Stimulated activated CD4-positive, alpha-beta T cell treated with anti-CD3 and anti-CD28 coated beads, Interleukin-4, amount 100 ng/mL, for 1 hour (primary cell): ENCODE measurements at regions not wholly inside any gene's neighbourhood (a gene's known extent, or its start where the extent isn't known, plus 50 kb on each side); places are given as distances from the start of the nearest gene placed in this dataset.
"Not testable (repeated sequence)": the region's sequence is repeated elsewhere in the genome, so short reads cannot be mapped to it uniquely, and the experiment has no call there.

Source experiments
- DNase-seq: peaks from one replicate; pipeline ENCODE4 v3.0.0-alpha.2; 2020

DNA sequence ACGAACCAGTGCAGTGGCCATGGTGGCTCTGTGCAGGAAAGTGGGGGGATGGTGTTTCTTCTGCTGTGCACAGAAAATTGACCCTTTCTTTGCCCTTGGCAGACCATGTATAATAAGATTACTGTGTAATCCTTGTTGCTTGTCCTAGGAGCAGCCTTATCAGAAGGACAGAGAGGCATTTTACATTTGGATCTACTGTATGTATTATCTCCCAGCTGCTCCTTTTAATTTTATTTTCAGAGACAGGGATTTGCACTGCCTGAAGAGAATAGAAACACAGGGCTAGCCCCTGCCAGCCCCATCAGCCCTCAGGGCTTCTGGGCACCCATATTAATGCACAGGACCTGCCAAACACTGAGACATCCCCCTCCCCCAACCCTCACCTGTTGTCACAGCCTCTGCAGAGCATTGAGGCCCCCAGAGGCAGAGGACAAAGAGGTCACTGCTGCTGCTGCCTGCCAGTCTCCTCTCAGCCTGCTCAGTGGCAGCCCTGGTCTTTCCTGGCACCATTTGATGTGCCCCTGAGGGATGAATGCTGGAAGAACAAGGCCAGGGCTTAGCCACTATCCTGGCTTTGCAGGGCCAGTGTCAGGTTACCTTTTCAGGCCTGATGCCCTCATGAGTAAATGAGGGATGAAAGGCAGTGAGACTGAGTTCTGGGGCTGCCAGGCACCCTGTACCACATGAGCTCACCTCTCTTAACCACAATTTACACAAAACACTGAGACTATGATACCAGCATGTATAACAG, 533.4 kb downstream of the NTRK3 start:
- no peak for DNase-seq

DNA sequence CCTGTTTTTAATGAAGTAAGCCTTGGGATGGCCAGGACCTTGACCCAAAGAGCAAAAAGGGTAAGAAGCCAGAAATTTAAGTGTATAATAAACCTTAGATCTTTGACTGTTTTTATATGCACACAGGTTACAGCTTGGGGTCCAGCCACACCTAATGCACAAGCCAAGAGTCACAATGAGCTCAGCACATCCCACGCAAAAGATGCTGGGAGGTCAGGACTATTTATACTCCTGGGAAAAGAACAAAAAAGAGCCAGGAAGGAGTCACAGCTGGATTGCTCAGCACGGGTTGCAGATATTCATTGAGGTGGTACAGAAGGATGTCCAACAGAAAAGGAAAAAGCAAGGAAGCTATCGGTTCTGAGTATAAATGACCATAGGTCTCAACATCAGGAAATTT, 536.3 kb downstream of the NTRK3 start:
- no peak for DNase-seq

GRCh38 chr15:87716422-87716821, 540.1 kb downstream of the NTRK3 start:
- no peak for DNase-seq

- no peak for DNase-seq
Observed at GRCh38 chr15:87715252-87715651, 541.3 kb downstream of the NTRK3 start.

DNA sequence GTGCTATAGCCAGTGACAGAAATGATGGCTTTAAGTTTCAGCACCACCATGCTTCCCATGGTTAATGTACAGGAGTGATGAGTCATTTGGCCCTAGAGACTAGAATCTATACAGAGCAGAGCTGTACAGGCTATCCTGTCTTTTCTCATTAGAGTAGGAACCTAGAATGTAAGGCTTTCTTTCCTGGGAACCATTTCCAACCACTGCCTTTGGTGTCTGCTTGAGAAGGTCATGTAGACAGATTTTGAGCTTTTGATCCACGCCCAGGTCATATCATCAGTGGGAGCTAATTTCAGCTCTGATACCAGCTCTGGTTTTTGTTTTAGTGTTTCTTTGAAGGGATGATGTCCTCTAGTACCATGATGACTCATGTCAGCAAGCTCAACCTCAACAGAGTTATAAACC, 543.1 kb downstream of the NTRK3 start:
- DNase-seq, result no peak

DNA sequence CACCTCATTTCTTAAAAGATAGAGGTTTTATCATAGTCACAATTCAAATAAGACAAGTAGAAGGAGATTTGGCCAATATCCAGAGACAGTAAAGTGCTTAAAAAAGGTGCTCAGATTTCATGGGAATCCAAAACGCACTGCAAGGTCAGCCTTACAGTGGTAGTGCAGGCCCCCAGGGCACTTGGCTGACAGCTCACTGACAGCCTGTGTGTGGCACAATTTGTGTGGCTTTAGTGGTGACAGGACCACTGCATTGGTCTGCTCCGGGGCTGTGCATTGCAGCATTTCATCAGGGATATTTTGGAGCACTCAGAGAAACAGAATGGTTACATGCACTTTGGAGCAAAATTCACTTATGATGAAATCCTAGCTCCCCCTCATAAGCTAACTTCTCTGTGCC, 544.3 kb downstream of the NTRK3 start:
- DNase-seq, result no peak

- DNase-seq, result no peak
Observed at GRCh38 chr15:87711026-87711425, 545.5 kb downstream of the NTRK3 start.

- DNase-seq, result no peak
Observed at GRCh38 chr15:87710406-87710805, 546.1 kb downstream of the NTRK3 start.

DNA sequence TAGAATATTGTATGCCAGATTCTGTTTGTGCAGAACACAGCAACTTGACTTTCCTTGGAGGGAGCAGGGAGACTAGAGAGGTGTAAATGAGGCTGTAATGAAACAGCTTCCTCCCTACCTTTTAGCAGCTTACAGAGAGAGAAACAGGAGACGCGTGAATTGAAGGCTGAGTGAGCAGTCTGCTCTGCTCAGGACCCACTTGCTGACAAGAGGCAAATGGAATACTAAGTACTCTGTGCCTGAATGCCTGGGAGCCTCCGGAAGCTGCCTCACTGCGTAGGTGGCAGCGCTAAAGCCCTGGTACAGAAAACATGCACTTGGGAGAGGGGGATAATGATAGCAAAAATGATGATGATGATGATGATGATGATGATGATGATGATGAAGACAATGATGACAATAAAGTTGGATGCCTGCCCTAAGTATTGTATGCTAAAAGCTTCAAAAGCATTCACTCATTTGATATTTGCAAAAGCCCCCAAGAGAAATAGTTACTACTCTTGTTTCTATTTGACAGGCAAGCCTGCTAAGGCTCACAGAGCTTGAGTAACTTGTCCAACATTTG, 548.9 kb downstream of the NTRK3 start:
- no peak for DNase-seq

- DNase-seq, result no peak
Observed at GRCh38 chr15:87707071-87707470, 549.5 kb downstream of the NTRK3 start.

- DNase-seq, result no peak
Observed at GRCh38 chr15:87706001-87706400, 550.5 kb downstream of the NTRK3 start.

DNA sequence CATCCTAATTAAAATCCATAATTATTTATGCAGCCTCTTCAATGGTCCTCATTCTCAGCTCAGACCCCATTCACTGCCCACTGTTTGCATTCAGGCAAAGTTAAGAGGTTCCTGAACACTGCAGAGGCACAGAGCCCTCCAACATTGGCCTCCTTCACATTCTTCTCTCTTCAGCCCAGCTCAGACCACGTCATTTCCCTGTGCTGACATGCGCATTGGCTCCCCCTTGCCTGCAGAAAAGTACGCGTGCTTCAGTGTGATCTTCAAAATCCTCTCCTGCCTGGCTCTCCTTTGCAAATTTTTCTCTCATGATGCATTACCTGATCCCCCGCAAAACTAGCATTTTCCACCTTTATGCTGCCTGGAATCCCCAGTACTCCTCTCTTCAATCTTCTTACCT, 552.3 kb downstream of the NTRK3 start:
- no peak for DNase-seq

DNA sequence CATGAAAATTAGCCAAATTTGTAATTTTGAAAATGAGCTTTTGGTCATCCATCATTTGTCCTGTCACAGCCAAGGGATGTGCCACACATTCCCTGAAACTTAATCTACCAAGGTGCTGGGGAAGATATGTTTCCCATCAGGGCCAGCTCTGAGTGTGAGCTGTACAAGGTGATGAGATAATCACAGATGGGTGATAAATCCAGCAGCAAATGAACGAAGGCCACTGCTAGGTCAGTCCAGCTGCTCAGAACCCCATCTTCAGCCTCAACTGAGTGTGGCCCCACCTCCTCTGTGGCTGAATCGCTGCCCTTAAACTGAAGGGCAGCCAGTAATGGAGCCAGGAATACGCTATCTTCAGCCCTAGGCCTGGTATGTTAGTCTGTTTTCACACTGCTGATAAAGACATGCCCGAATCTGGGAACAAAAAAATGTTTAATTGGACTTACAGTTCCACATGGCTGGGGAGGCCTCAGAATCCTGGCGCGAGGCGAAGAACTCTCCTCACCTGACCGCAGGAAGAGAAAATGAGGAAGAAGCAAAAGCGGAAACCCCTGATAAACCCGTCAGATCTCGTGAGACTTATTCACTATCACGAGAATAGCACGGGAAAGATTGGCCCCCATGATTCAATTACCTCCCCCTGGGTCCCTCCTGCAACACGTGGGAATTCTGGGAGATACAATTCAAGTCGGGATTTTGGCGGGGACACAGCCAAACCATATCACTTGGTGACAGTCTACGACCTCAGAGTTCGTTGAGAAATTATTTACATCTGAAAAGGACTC, 553.0 kb downstream of the NTRK3 start:
- DNase-seq, result no peak

GRCh38 chr15:87702270-87702669, 554.3 kb downstream of the NTRK3 start:
- DNase-seq, result no peak

DNA sequence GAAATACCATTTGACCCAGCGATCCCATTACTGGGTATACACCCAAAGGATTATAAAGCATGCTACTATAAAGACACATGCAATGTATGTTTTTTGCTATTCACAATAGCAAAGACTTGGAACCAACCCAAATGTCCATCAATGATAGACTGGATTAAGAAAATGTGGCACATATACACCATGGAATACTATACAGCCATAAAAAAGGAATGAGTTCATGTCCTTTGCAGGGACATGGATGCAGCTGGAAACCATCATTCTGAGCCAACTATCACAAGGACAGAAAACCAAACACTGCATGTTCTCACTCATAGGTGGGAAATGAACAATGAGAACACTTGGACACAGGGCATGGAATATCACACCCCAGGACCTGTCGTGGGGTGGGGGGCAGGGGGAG, 558.1 kb downstream of the NTRK3 start:
- not testable (repeated sequence) for DNase-seq

GRCh38 chr15:87689716-87690115, 566.8 kb downstream of the NTRK3 start:
- DNase-seq, result no peak

GRCh38 chr15:87687523-87687870, 569.0 kb downstream of the NTRK3 start:
- DNase-seq, result no peak

DNA sequence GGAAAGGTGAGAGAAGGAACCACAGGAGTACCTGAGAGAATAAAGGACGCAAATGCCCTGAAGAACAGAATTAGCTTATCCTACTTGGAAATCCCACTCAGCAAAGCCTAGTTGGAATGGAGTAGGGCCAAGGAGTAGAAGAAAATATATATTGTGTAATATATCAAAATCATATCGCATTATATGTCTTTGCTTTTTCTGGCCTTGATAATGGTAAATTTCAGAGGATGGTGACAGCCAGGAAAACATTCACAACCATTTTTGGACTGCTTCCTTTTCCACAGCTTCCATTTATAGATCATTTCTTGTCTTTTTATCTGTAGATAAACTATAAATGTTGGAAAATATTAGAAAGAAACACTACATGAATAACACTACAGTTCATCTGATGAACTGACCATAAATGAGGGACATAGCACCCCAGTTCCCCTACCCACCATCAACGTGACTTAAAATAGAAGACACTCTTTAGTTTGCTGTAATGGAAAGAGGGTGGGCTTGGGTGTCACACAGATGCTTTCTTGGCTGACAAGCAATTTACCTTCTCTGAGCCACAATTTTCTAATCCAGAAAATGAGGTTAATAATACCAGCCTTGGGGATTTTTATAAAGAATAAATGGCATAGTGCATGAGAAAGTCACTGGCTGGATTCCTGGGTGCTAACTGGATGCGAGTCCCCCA, 569.6 kb downstream of the NTRK3 start:
- no peak for DNase-seq

GRCh38 chr15:87686339-87686738, 570.2 kb downstream of the NTRK3 start:
- no peak for DNase-seq

- no peak for DNase-seq
Observed at GRCh38 chr15:87682527-87682926, 574.0 kb downstream of the NTRK3 start.

- no peak for DNase-seq
Observed at GRCh38 chr15:87681104-87681503, 575.4 kb downstream of the NTRK3 start.

DNA sequence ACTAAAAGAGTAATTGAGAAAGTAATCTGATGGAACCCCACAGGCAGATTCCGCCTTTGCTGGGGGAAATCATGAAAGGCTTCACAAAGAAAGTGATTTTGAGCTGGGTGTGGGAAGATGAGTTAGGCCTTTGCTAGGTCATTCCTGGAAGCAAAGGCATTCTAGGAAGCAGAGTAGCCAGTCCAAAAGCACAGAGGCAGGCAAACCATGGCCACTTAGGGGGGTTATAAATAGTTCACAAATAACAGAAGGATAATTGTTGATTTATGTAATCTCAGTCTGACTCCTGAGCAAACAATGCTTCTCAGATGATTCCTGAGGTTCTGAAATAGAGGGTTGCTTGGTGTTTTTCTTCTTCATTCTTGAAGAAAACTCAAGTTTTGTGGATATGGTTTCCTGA, 576.3 kb downstream of the NTRK3 start:
- DNase-seq, result no peak

GRCh38 chr15:87675271-87675670, 581.3 kb downstream of the NTRK3 start:
- DNase-seq, result no peak
